ENCODE measurements at regions not wholly inside any gene's neighbourhood (a gene's known extent, or its start where the extent isn't known, plus 50 kb on each side); places are given as distances from the start of the nearest gene placed in this dataset.
"Not testable (repeated sequence)": the region's sequence is repeated elsewhere in the genome, so short reads cannot be mapped to it uniquely, and the experiment has no call there.

GRCh38 chr3:95235916-95236315, 1173.1 kb downstream of the NSUN3 start:
- H3K27ac ChIP-seq, result no peak overlapping the region
- no peaks in the 10 kb centered on the region for H3K4me1 ChIP-seq (ENCODE audit: control insufficient read depth in 1 of 2, low read depth in 2 of 2)
- no peak for ATAC-seq (ENCODE audit: insufficient number of reproducible peaks, low FRiP score, low read depth)
- no peaks in the 10 kb centered on the region for H3K9me3 ChIP-seq
- no peaks in the 10 kb centered on the region for H3K36me3 ChIP-seq
- H3K4me3 ChIP-seq, result no peak overlapping the region
- no peak for DNase-seq (ENCODE audit: low spot score)
- TF ChIP-seq CTCF (IDR thresholded peaks at IDR 0.05), result no peak
- H3K27me3 ChIP-seq (replicated peaks; ENCODE audit: insufficient read depth), result no peaks in the 10 kb centered on the region

- TF ChIP-seq CTCF (IDR thresholded peaks at IDR 0.05), result no peak
- DNase-seq (ENCODE audit: low spot score), result no peak
- no peak for ATAC-seq (ENCODE audit: insufficient number of reproducible peaks, low FRiP score, low read depth)
- Histone ChIP-seq H3K4me1 (ENCODE audit: control insufficient read depth in 1 of 2, low read depth in 2 of 2) (no peaks in the 10 kb centered on the region), H3K9me3 (no peaks in the 10 kb centered on the region), H3K36me3 (no peaks in the 10 kb centered on the region), H3K27ac (no peak overlapping the region), H3K4me3 (no peak overlapping the region), H3K27me3 (replicated peaks; ENCODE audit: insufficient read depth) (no peaks in the 10 kb centered on the region)
Observed at GRCh38 chr3:95237783-95238182, 1174.9 kb downstream of the NSUN3 start.

- ATAC-seq (ENCODE audit: insufficient number of reproducible peaks, low FRiP score, low read depth) (no peak), DNase-seq (ENCODE audit: low spot score) (no peak)
- H3K27me3 ChIP-seq (replicated peaks; ENCODE audit: insufficient read depth), result no peaks in the 10 kb centered on the region
- no peaks in the 10 kb centered on the region for H3K9me3 ChIP-seq
- no peaks in the 10 kb centered on the region for H3K36me3 ChIP-seq
- TF ChIP-seq CTCF (IDR thresholded peaks at IDR 0.05), result no peak
- no peak overlapping the region for H3K4me3 ChIP-seq
- no peaks in the 10 kb centered on the region for H3K4me1 ChIP-seq (ENCODE audit: control insufficient read depth in 1 of 2, low read depth in 2 of 2)
- H3K27ac ChIP-seq, result no peak overlapping the region
Observed at GRCh38 chr3:95240395-95240794, 1177.5 kb downstream of the NSUN3 start.

- not testable (repeated sequence) for H3K27ac ChIP-seq; H3K27me3 ChIP-seq (replicated peaks; ENCODE audit: insufficient read depth); H3K9me3 ChIP-seq; ATAC-seq (ENCODE audit: insufficient number of reproducible peaks, low FRiP score, low read depth); H3K36me3 ChIP-seq; H3K4me1 ChIP-seq (ENCODE audit: control insufficient read depth in 1 of 2, low read depth in 2 of 2); H3K4me3 ChIP-seq; DNase-seq (ENCODE audit: low spot score)
Observed at GRCh38 chr3:95241256-95241655, 1178.4 kb downstream of the NSUN3 start.

GRCh38 chr3:95246413-95246812, 1183.6 kb downstream of the NSUN3 start:
- Histone ChIP-seq H3K36me3 (no peaks in the 10 kb centered on the region), H3K4me1 (ENCODE audit: control insufficient read depth in 1 of 2, low read depth in 2 of 2) (no peaks in the 10 kb centered on the region), H3K9me3 (no peaks in the 10 kb centered on the region), H3K4me3 (no peak overlapping the region), H3K27ac (no peak overlapping the region), H3K27me3 (replicated peaks; ENCODE audit: insufficient read depth) (no peaks in the 10 kb centered on the region)
- DNase-seq (ENCODE audit: low spot score), result no peak
- ATAC-seq (ENCODE audit: insufficient number of reproducible peaks, low FRiP score, low read depth), result no peak
- TF ChIP-seq CTCF (IDR thresholded peaks at IDR 0.05), result no peak

GRCh38 chr3:95254061-95254460, 1191.2 kb downstream of the NSUN3 start:
- Histone ChIP-seq H3K4me1 (ENCODE audit: control insufficient read depth in 1 of 2, low read depth in 2 of 2) (no peaks in the 10 kb centered on the region), H3K36me3 (no peaks in the 10 kb centered on the region), H3K27ac (no peak overlapping the region), H3K9me3 (no peaks in the 10 kb centered on the region), H3K4me3 (no peak overlapping the region), H3K27me3 (replicated peaks; ENCODE audit: insufficient read depth) (no peaks in the 10 kb centered on the region)
- no peak for DNase-seq (ENCODE audit: low spot score)
- TF ChIP-seq CTCF (IDR thresholded peaks at IDR 0.05), result no peak
- ATAC-seq (ENCODE audit: insufficient number of reproducible peaks, low FRiP score, low read depth), result no peak
